ENCODE measurements at regions not wholly inside any gene's neighbourhood (a gene's known extent, or its start where the extent isn't known, plus 50 kb on each side); places are given as distances from the start of the nearest gene placed in this dataset.
A peak's percentile ranks its signal among the peaks of the same experiment; 100 is the strongest.
"Not testable (repeated sequence)": the region's sequence is repeated elsewhere in the genome, so short reads cannot be mapped to it uniquely, and the experiment has no call there.

- Histone ChIP-seq H3K4me3 (ENCODE audit: low read depth, low read length) (no peak overlapping the region), H3K36me3 (ENCODE audit: control insufficient read depth, insufficient read depth, low read length) (no peaks in the 10 kb centered on the region), H3K27me3 (ENCODE audit: control insufficient read depth, insufficient read depth, low read length) (no peaks in the 10 kb centered on the region)
- TF ChIP-seq, protein P1, sequence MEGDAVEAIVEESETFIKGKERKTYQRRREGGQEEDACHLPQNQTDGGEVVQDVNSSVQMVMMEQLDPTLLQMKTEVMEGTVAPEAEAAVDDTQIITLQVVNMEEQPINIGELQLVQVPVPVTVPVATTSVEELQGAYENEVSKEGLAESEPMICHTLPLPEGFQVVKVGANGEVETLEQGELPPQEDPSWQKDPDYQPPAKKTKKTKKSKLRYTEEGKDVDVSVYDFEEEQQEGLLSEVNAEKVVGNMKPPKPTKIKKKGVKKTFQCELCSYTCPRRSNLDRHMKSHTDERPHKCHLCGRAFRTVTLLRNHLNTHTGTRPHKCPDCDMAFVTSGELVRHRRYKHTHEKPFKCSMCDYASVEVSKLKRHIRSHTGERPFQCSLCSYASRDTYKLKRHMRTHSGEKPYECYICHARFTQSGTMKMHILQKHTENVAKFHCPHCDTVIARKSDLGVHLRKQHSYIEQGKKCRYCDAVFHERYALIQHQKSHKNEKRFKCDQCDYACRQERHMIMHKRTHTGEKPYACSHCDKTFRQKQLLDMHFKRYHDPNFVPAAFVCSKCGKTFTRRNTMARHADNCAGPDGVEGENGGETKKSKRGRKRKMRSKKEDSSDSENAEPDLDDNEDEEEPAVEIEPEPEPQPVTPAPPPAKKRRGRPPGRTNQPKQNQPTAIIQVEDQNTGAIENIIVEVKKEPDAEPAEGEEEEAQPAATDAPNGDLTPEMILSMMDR (IDR thresholded peaks at IDR 0.05; ENCODE audit: insufficient read depth, low read length, poor library complexity, severe bottlenecking), result no peak
- DNase-seq (ENCODE audit: low read depth), result no peak
These were observed 1503.9 kb upstream of the TENM4 start for GRCh38 chr11:80944758-80945157.

DNA sequence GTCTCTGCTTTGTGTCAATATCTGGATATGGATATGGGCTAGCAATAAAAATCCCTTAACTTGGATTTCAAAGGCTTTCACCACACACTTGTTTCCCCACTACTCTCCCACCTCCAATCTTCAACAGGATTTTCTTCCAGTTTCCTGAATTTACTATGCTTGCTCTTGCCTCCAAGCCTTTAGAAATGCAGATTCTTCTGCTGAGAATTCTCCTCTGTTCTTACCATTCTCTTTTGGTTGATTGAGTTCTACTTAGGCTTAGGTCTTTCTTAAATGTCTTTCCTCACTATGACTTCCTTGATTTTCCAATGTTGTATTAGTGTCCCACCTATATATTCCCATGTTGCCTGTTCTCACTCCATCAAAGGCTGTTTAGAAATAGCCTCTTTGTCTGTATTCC, 1502.4 kb upstream of the TENM4 start:
- H3K27me3 ChIP-seq (ENCODE audit: control insufficient read depth, insufficient read depth, low read length), result no peaks in the 10 kb centered on the region
- no peaks in the 10 kb centered on the region for H3K36me3 ChIP-seq (ENCODE audit: control insufficient read depth, insufficient read depth, low read length)
- TF ChIP-seq, protein P1 (IDR thresholded peaks at IDR 0.05; ENCODE audit: insufficient read depth, low read length, poor library complexity, severe bottlenecking), result no peak
- H3K4me3 ChIP-seq (ENCODE audit: low read depth, low read length), result no peak overlapping the region
- no peak for DNase-seq (ENCODE audit: low read depth)

GRCh38 chr11:80937842-80938241, 1497.0 kb upstream of the TENM4 start:
- H3K36me3 ChIP-seq (ENCODE audit: control insufficient read depth, insufficient read depth, low read length), result no peaks in the 10 kb centered on the region
- H3K27me3 ChIP-seq (ENCODE audit: control insufficient read depth, insufficient read depth, low read length), result no peaks in the 10 kb centered on the region
- DNase-seq (ENCODE audit: low read depth), result peak; percentile 7
- no peak overlapping the region for H3K4me3 ChIP-seq (ENCODE audit: low read depth, low read length)
- TF ChIP-seq, protein P1 (IDR thresholded peaks at IDR 0.05; ENCODE audit: insufficient read depth, low read length, poor library complexity, severe bottlenecking), result no peak

GRCh38 chr11:80930038-80930437, 1489.2 kb upstream of the TENM4 start:
- H3K27me3 ChIP-seq (ENCODE audit: control insufficient read depth, insufficient read depth, low read length), result no peaks in the 10 kb centered on the region
- DNase-seq (ENCODE audit: low read depth), result no peak
- H3K4me3 ChIP-seq (ENCODE audit: low read depth, low read length), result no peak overlapping the region
- TF ChIP-seq, protein P1 (IDR thresholded peaks at IDR 0.05; ENCODE audit: insufficient read depth, low read length, poor library complexity, severe bottlenecking), result no peak
- no peaks in the 10 kb centered on the region for H3K36me3 ChIP-seq (ENCODE audit: control insufficient read depth, insufficient read depth, low read length)

DNA sequence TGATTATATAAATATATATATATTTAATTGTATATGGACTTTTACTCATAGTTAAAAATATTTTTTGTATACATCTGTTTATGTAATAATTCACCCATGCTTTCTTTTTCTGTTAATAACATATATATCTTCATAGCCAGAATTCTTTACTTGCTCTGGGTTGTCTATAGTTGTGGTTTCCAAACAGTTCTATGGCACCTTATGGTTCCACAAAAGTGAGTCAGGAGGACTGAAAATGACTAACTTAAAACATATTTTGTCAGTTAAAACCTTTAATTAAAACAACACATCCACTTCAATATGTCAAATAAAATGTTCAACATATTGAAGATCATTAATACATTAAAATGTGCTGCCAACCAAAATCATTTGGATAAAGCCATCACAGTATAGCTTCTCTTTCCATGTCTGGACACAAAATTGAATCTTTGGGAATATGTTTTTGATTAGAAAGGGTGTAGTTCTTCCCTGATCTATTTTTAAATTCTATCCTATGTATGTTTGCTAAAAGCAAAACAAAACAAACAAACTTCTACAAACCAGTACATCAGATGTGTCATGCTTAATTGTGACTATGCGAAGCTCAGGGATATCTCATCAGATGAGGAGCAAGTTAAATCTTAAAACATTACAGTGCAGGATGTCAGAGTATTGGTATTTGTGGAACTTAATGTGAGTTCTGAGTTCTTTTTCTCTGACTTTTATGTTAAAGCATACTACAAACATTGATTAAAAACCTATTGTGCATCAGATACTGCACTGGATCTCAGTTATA, 1488.4 kb upstream of the TENM4 start:
- Histone ChIP-seq H3K4me3 (ENCODE audit: low read depth, low read length) (no peak overlapping the region), H3K27me3 (ENCODE audit: control insufficient read depth, insufficient read depth, low read length) (no peaks in the 10 kb centered on the region), H3K36me3 (ENCODE audit: control insufficient read depth, insufficient read depth, low read length) (no peaks in the 10 kb centered on the region)
- no peak for DNase-seq (ENCODE audit: low read depth)
- TF ChIP-seq, protein P1 (IDR thresholded peaks at IDR 0.05; ENCODE audit: insufficient read depth, low read length, poor library complexity, severe bottlenecking), result no peak

GRCh38 chr11:80925321-80925720, 1484.5 kb upstream of the TENM4 start:
- H3K4me3 ChIP-seq (ENCODE audit: low read depth, low read length), result no peak overlapping the region
- H3K27me3 ChIP-seq (ENCODE audit: control insufficient read depth, insufficient read depth, low read length), result no peaks in the 10 kb centered on the region
- H3K36me3 ChIP-seq (ENCODE audit: control insufficient read depth, insufficient read depth, low read length), result no peaks in the 10 kb centered on the region
- DNase-seq (ENCODE audit: low read depth), result no peak
- TF ChIP-seq, protein P1 (IDR thresholded peaks at IDR 0.05; ENCODE audit: insufficient read depth, low read length, poor library complexity, severe bottlenecking), result no peak

- not testable (repeated sequence) for DNase-seq (ENCODE audit: low read depth); H3K36me3 ChIP-seq (ENCODE audit: control insufficient read depth, insufficient read depth, low read length); H3K27me3 ChIP-seq (ENCODE audit: control insufficient read depth, insufficient read depth, low read length)
These were observed 1480.5 kb upstream of the TENM4 start for GRCh38 chr11:80921310-80921709.

More at GRCh38 chr11:80921310-80921709, 1480.5 kb upstream of the TENM4 start:
- not testable (repeated sequence) for H3K4me3 ChIP-seq (ENCODE audit: low read depth, low read length)
